ENCODE measurements at regions not wholly inside any gene's neighbourhood (a gene's known extent, or its start where the extent isn't known, plus 50 kb on each side); places are given as distances from the start of the nearest gene placed in this dataset.

- H3K27me3 ChIP-seq = peaks cover 6% of the 10 kb centered on the region
- WGBS, 2 donors (ENCODE audit: low coverage in 1 of 2) = 60 to 73% methylated on average over 1 of the region's 1 CpG
- no peak for TF ChIP-seq CTCF (IDR thresholded peaks at IDR 0.05)
- TF ChIP-seq POLR2A (IDR thresholded peaks at IDR 0.05) = no peak
- no peak for TF ChIP-seq EP300 (IDR thresholded peaks at IDR 0.05)
- TF ChIP-seq POLR2AphosphoS5 (IDR thresholded peaks at IDR 0.05) = no peak
- no peak overlapping the region for H3K4me3 ChIP-seq
- H3K36me3 ChIP-seq = no peaks in the 10 kb centered on the region
- no peaks in the 10 kb centered on the region for H3K4me1 ChIP-seq
- H3K9me3 ChIP-seq = no peaks in the 10 kb centered on the region
- H3K27ac ChIP-seq = no peak overlapping the region
- ATAC-seq = no peak
These were observed 116.8 kb upstream of the MYO3A start for GRCh38 chr10:25817200-25817599.

- ATAC-seq = no peak
- Histone ChIP-seq H3K27ac (no peak overlapping the region), H3K27me3 (peaks cover 6% of the 10 kb centered on the region), H3K4me1 (no peaks in the 10 kb centered on the region), H3K36me3 (no peaks in the 10 kb centered on the region), H3K4me3 (no peak overlapping the region), H3K9me3 (no peaks in the 10 kb centered on the region)
- TF ChIP-seq POLR2AphosphoS5 (IDR thresholded peaks at IDR 0.05) = no peak
- TF ChIP-seq EP300 (IDR thresholded peaks at IDR 0.05) = no peak
- TF ChIP-seq POLR2A (IDR thresholded peaks at IDR 0.05) = no peak
- no peak for TF ChIP-seq CTCF (IDR thresholded peaks at IDR 0.05)
- WGBS, 2 donors (ENCODE audit: low coverage in 1 of 2) = 27 to 41% methylated on average over 5 to 9 of the region's 9 CpGs
These were observed 115.3 kb upstream of the MYO3A start for GRCh38 chr10:25818751-25819150.

- H3K36me3 ChIP-seq = no peaks in the 10 kb centered on the region
- no peak overlapping the region for H3K27ac ChIP-seq
- H3K9me3 ChIP-seq = no peaks in the 10 kb centered on the region
- no peak for TF ChIP-seq CTCF (IDR thresholded peaks at IDR 0.05)
- TF ChIP-seq EP300 (IDR thresholded peaks at IDR 0.05) = no peak
- no peak for TF ChIP-seq POLR2A (IDR thresholded peaks at IDR 0.05)
- TF ChIP-seq POLR2AphosphoS5 (IDR thresholded peaks at IDR 0.05) = no peak
- 75 to 81% methylated on average over 2 of the region's 2 CpGs for WGBS, 2 donors (ENCODE audit: low coverage in 1 of 2)
- H3K4me3 ChIP-seq = no peak overlapping the region
- H3K27me3 ChIP-seq = peaks cover 6% of the 10 kb centered on the region
- no peak for ATAC-seq
- H3K4me1 ChIP-seq = no peaks in the 10 kb centered on the region
These were observed 113.6 kb upstream of the MYO3A start for GRCh38 chr10:25820472-25820871.

GRCh38 chr10:25820874-25821273, 113.2 kb upstream of the MYO3A start:
- Histone ChIP-seq H3K36me3 (no peaks in the 10 kb centered on the region), H3K9me3 (no peaks in the 10 kb centered on the region), H3K4me3 (no peak overlapping the region), H3K4me1 (no peaks in the 10 kb centered on the region), H3K27ac (no peak overlapping the region), H3K27me3 (peaks cover 6% of the 10 kb centered on the region)
- TF ChIP-seq POLR2AphosphoS5 (IDR thresholded peaks at IDR 0.05) = no peak
- no peak for TF ChIP-seq CTCF (IDR thresholded peaks at IDR 0.05)
- no peak for TF ChIP-seq POLR2A (IDR thresholded peaks at IDR 0.05)
- TF ChIP-seq EP300 (IDR thresholded peaks at IDR 0.05) = no peak
- WGBS, 2 donors (ENCODE audit: low coverage in 1 of 2) = 46 to 61% methylated on average over 6 to 8 of the region's 8 CpGs
- ATAC-seq = no peak

GRCh38 chr10:25824050-25824449, 110.0 kb upstream of the MYO3A start:
- 8 to 42% methylated on average over 2 to 4 of the region's 4 CpGs for WGBS, 2 donors (ENCODE audit: low coverage in 1 of 2)
- ATAC-seq = no peak

More at GRCh38 chr10:25824050-25824449, 110.0 kb upstream of the MYO3A start:
- Histone ChIP-seq H3K27me3 (no peaks in the 10 kb centered on the region), H3K36me3 (no peaks in the 10 kb centered on the region), H3K27ac (no peak overlapping the region), H3K4me1 (no peaks in the 10 kb centered on the region), H3K9me3 (no peaks in the 10 kb centered on the region), H3K4me3 (no peak overlapping the region)
- TF ChIP-seq POLR2AphosphoS5 (IDR thresholded peaks at IDR 0.05) (no peak), CTCF (IDR thresholded peaks at IDR 0.05) (no peak), EP300 (IDR thresholded peaks at IDR 0.05) (no peak), POLR2A (IDR thresholded peaks at IDR 0.05) (no peak)
